ENCODE measurements at regions not wholly inside any gene's neighbourhood (a gene's known extent, or its start where the extent isn't known, plus 50 kb on each side); places are given as distances from the start of the nearest gene placed in this dataset.

DNA sequence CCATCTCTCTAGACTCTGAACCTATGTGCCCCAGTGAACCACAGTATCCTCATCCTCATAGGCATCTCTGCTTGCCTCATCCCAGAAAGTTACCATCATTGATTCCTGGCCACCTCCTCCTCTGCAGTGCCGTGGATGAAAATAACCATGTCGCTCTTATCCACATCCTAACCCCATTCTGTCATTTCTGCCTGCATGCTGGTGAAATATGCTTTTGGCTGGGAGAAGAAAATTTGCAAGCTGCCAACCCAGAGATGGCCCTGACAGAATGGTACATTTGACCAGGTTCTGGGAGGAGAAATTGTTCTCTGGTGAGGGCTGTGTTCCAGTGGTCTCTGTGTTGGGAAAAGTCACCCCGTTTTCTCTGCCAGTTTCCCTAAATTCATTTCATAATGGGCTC, 149.7 kb downstream of the NMUR2 start:
- no peak overlapping the region for H3K27ac Mint-ChIP-seq
- no peak overlapping the region for H3K4me3 Mint-ChIP-seq
- H3K36me3 Mint-ChIP-seq = no peaks in the 10 kb centered on the region
- CTCF ChIA-PET = no interaction called here
- no peak for DNase-seq
- no peaks in the 10 kb centered on the region for H3K9me3 Mint-ChIP-seq
- H3K4me1 Mint-ChIP-seq = no peaks in the 10 kb centered on the region
- no peaks in the 10 kb centered on the region for H3K27me3 Mint-ChIP-seq

DNA sequence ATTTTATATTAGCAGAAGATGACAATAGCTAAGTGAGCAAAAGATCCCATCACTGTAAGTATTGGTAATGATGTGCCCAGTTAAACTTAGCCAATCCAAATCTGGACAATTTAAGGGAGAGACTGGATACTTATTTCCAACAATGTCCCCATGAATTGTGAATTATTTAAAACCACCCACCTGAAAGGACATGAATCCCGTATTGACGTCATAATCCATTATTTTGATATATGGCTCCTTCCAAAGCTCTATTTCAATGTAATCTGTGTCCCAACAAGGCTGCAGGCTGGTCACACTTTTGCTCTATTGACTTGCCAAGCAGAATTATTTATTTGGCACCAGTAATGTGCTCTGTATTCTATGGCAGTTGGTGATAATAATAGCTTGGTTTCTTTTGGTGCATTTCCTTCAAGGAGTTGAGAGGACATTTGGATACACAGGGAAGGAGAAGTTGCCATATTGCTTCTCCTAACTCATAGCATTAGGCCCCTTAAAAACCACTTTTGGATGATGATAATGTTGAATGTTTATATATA, 157.2 kb downstream of the NMUR2 start:
- DNase-seq = no peak
- H3K9me3 Mint-ChIP-seq = no peaks in the 10 kb centered on the region
- CTCF ChIA-PET = no interaction called here
- no peaks in the 10 kb centered on the region for H3K36me3 Mint-ChIP-seq
- no peaks in the 10 kb centered on the region for H3K27me3 Mint-ChIP-seq
- H3K4me3 Mint-ChIP-seq = no peak overlapping the region
- no peaks in the 10 kb centered on the region for H3K4me1 Mint-ChIP-seq
- H3K27ac Mint-ChIP-seq = no peak overlapping the region

DNA sequence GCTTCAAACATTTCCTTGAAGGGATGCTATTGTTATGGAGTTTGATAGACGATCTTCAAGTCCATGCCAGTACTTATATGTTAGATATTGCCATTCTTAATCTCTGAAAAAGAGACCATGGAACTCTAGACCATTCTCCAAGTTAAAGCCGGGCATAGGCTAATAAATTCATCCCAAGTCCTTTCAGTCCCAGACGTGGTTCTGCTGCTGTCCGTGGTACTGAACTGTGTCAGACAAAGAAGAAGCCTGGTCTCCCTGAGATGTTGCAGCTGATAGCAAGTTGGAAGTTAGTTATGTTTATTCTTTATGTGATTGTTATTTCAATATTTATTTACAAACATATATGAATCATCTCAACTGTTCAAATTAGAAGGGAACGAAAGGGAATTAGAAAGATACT, 158.7 kb downstream of the NMUR2 start:
- H3K9me3 Mint-ChIP-seq = no peaks in the 10 kb centered on the region
- no peak overlapping the region for H3K27ac Mint-ChIP-seq
- DNase-seq = peak; percentile 32
- CTCF ChIA-PET = no interaction called here
- no peaks in the 10 kb centered on the region for H3K36me3 Mint-ChIP-seq
- H3K4me1 Mint-ChIP-seq = no peaks in the 10 kb centered on the region
- no peaks in the 10 kb centered on the region for H3K27me3 Mint-ChIP-seq
- H3K4me3 Mint-ChIP-seq = no peak overlapping the region

DNA sequence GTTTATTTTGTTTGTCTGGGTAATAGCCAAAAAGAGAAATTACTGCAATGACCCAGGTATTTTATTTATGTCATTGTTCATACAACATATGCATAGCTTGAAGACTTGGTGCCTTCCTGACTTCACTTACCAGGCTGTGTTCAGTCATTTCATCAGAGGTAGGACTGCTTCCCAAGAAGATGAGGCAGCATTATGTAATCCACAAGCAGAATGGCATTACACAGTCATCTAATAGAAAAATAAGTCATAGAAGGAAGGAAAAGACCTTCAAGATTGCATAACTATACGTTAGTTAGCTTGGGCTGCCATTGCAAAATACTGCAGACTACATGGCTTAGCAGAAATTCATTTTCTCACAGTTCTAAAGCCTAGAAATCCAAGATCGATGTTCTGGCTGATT, 167.5 kb downstream of the NMUR2 start:
- DNase-seq = no peak
- Mint-ChIP-seq H3K27ac (no peak overlapping the region), H3K9me3 (peaks cover 2% of the 10 kb centered on the region), H3K4me3 (no peak overlapping the region), H3K36me3 (no peaks in the 10 kb centered on the region), H3K27me3 (no peaks in the 10 kb centered on the region), H3K4me1 (no peaks in the 10 kb centered on the region)
- CTCF ChIA-PET = no interaction called here

DNA sequence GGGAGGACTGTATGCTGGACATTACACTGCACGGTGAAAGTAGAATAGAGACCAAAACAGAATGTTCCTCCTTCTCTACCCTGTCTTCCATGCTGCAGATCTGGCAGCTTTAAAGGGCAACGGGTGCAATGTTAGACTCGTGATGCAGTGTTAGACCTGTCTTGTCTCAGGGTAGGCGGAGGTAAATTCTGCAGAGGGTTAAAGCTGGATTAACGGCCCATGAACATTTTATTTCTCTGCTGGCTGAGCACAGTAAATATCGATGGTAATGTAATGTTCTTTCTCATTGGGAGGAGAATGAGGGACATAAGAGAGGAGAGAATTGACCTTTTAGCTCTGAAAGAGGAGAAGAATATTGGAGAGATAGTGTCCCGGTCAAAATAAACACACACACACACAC, 178.9 kb downstream of the NMUR2 start:
- CTCF ChIA-PET = no interaction called here
- H3K27ac Mint-ChIP-seq = no peak overlapping the region
- no peaks in the 10 kb centered on the region for H3K36me3 Mint-ChIP-seq
- no peak for DNase-seq
- no peak overlapping the region for H3K4me3 Mint-ChIP-seq
- no peaks in the 10 kb centered on the region for H3K27me3 Mint-ChIP-seq
- H3K9me3 Mint-ChIP-seq = no peaks in the 10 kb centered on the region
- H3K4me1 Mint-ChIP-seq = no peaks in the 10 kb centered on the region

DNA sequence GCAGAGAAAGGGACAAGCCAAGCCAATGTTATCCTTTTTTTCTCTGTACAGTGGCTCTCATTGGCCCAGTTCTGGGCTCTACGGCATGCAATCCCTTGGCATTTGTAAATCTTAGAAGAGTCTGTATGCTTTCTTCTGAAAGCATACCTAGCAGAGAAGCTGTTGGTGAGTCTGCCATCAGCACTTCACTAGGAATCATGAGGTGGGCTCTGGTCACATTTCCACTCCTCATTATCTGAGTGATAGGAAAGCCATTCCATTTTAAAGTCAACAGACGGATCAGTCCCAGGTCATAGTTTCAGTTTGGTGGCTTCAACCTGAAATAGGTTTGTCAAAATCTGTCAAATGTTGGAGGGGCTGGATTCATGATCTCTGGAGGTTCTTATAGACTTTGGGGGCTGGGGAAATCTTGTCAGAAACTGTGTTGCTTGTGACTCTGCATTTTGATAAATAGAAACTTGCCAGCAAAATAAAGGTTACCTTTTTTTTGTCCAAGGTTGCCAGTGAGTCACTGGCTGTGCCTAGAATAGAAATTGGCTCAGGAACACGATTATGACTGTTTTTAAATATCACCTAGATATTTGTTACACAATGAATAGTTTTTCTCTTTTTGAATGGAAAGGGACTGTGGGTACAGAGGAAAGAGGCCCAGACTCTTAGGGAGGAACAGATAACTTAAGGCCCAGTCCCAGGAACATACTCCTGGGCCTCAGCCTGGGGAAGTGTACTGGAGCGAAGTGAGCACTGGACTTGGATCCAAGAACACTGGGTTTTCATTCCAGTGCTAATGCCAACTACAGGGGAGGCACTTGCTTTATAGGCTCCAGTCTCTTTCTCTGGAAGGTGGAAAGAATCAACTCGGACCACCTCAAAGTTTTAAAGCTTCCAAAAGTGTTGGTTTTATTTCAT, 183.1 kb downstream of the NMUR2 start:
- CTCF ChIA-PET = no interaction called here
- Mint-ChIP-seq H3K4me3 (no peak overlapping the region), H3K4me1 (no peaks in the 10 kb centered on the region), H3K27me3 (no peaks in the 10 kb centered on the region), H3K9me3 (no peaks in the 10 kb centered on the region), H3K36me3 (no peaks in the 10 kb centered on the region), H3K27ac (no peak overlapping the region)
- no peak for DNase-seq

DNA sequence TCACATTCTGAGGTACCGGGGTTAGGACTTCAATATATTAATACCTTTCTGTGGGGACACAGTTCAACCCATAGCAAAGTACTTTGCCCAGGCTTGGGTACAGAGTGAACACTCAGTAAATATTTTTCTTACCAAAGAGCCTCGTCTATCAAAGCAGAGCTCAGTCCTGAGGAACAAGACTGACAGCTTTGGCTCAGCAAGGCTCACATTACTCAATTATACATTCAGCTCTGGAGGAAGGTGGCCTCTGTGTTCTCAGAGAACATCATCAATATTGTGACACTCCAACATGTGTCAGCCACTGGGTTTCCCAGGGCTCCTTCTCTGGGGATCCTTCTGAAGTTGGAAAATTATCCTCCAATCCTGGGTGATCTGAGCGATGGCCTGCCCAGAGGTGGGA, 186.4 kb downstream of the NMUR2 start:
- no peaks in the 10 kb centered on the region for H3K36me3 Mint-ChIP-seq

DNA sequence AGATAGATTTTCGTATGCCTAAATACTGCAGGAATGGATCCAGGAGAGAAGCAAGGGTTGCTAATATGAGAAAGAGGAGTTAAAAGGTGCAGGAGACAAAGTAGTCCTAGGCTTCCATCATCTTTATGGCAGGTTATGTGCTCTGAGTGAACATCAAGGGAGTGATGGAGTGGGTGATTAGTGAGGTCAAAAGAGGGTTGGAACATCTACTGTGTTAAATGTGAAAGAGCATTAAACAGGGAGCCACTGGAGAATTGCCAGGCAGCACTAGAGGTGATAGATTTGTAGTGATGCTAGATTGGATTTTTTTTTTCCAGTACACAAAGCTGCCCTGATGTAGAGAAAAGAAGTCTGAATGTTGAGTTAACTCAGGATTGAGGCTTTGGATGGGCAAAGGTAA, 199.3 kb downstream of the NMUR2 start:
- no peaks in the 10 kb centered on the region for H3K9me3 Mint-ChIP-seq
- CTCF ChIA-PET = no interaction called here

More for the DNA sequence above, 186.4 kb downstream of the NMUR2 start:
- Mint-ChIP-seq H3K4me1 (no peaks in the 10 kb centered on the region), H3K4me3 (no peak overlapping the region), H3K9me3 (peaks cover 3% of the 10 kb centered on the region), H3K27me3 (no peaks in the 10 kb centered on the region), H3K27ac (no peak overlapping the region)
- CTCF ChIA-PET = no interaction called here
- DNase-seq = no peak

DNA sequence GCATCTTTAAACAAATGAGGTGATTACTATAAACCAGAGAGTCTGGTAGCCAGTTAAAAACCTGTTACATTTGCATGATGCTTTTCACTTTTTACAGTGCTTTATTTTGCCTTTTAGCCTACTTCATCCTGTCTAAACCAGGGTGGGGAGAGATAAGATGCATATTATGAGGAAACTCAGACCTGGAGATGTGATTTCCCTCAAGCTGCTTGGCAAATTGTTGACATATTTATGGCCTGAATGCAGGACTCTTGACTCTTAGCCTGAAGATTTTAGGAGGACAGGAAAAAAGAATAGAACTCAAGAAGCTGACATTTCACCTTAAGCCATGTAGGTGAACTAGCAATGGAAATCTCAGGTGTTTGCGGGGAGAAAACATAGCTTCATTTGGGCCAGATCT, 202.8 kb downstream of the NMUR2 start:
- Mint-ChIP-seq H3K9me3 (no peaks in the 10 kb centered on the region), H3K27ac (no peak overlapping the region), H3K4me1 (no peaks in the 10 kb centered on the region), H3K36me3 (no peaks in the 10 kb centered on the region), H3K4me3 (no peak overlapping the region), H3K27me3 (no peaks in the 10 kb centered on the region)
- CTCF ChIA-PET = no interaction called here
- DNase-seq = no peak

More for the DNA sequence above, 199.3 kb downstream of the NMUR2 start:
- H3K4me3 Mint-ChIP-seq = no peak overlapping the region
- no peak overlapping the region for H3K27ac Mint-ChIP-seq
- H3K4me1 Mint-ChIP-seq = no peaks in the 10 kb centered on the region
- H3K27me3 Mint-ChIP-seq = no peaks in the 10 kb centered on the region
- DNase-seq = no peak
- no peaks in the 10 kb centered on the region for H3K36me3 Mint-ChIP-seq

DNA sequence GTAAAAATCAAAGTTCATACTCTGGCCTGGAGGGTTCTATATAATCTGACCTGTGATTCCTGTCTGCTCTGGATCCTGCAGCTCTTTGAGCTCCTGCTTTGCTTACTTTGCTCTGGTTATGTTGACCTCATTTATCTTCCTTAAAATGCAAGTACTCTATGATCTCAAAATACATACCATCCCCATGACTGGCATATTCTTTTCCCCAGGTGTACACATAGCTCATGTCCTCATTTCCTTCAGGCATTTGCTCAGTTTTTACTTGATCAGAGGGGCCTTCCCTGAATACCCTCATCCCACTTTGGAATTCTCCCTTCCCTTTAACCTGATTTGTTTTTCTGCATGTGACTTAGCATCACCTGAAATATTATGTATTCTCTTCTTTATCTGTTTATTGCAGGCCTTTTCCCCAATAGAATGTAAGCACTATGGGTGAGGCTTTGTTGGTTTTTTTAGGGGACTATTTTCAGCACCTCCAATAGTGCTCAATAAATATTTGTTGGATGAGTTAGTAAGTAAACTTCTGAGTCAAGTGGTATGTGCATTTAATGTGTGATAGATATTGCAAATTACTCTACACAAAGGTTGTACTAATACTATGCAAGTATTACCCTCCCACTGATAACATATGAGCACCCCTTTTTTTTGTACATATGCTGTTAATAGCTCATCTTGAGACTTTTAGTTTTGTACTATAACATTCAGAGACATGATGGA, 211.5 kb downstream of the NMUR2 start:
- no peak for DNase-seq
- CTCF ChIA-PET = no interaction called here
- no peaks in the 10 kb centered on the region for H3K4me1 Mint-ChIP-seq
- no peaks in the 10 kb centered on the region for H3K27me3 Mint-ChIP-seq
- no peak overlapping the region for H3K4me3 Mint-ChIP-seq
- no peak overlapping the region for H3K27ac Mint-ChIP-seq
- no peaks in the 10 kb centered on the region for H3K36me3 Mint-ChIP-seq
- H3K9me3 Mint-ChIP-seq = peaks cover 5% of the 10 kb centered on the region

DNA sequence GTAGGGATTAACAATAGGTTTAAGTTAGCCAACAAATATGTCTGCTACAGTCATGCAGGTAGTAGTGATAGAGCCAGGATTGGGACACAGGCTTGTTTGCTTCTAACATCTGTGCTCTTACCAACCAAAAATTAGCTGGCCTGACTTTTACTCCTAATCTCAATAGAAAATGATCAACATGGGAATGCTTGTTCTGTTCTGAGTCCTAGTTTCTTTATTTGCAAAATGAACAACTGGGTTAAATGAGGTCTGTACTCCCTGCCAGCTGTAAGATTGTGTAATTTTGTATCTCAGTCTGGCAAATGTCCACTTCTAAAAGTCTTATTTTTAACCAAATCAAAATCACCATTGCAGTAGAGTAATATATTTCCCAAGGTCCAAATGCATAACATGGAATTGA, 216.8 kb downstream of the NMUR2 start:
- no peak for DNase-seq
- Mint-ChIP-seq H3K36me3 (no peaks in the 10 kb centered on the region), H3K9me3 (peaks cover 5% of the 10 kb centered on the region), H3K27ac (no peak overlapping the region), H3K4me1 (no peaks in the 10 kb centered on the region), H3K27me3 (no peaks in the 10 kb centered on the region), H3K4me3 (no peak overlapping the region)
- CTCF ChIA-PET = no interaction called here

DNA sequence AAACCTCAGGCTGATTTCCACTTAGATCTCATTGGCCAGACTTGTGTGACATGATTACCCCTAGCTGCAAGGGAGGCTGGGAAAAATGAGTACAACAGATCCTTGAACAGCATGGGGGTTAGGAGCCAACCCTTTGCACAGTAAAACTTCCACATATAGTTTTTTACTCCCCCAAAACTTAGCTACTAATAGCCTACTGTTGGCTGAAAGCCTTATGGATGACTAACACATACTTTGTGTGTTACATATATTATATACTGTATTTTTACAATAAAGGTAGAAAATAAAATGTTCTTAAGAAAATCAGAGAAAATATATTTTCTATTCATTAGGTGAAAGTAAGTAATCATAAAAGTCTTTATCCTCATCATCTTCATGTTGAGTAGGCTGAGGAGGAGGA, 217.4 kb downstream of the NMUR2 start:
- DNase-seq = no peak
- CTCF ChIA-PET = no interaction called here
- no peak overlapping the region for H3K4me3 Mint-ChIP-seq

DNA sequence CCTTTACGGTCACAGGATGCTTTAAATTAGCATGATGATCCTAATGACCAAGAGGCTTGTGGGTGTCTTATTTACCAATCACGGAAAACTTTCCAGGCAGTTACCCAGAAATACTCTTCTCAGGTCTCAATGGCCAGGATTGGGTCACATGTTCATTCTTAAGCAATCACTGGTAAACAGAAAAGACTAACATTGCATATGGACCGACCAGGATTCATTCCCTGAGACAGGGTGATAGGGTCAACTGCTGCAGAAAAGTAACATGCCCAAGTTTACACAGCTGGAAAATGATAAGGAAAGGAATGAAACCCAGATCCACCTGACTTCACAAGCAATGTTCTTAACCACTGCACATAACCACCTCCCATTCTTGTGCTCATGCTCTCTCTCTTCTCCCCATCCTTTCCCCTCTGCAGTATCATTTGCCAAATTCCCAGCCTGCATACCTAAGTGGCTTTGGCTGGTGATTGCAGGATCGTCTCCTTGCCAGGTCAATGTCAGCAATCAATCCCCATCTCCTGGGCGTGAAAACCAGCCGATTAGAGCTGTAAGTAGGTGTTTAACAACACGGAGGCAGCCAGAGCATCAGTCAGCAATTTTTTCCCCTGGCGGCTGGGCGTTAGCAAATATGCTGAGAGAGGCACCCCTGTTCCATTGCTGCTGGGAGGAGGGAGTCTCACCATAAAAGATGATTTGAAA, 219.4 kb downstream of the NMUR2 start:
- H3K9me3 Mint-ChIP-seq = no peaks in the 10 kb centered on the region
- H3K27me3 Mint-ChIP-seq = no peaks in the 10 kb centered on the region
- CTCF ChIA-PET = no interaction called here
- no peak overlapping the region for H3K27ac Mint-ChIP-seq
- no peak for DNase-seq
- H3K4me1 Mint-ChIP-seq = no peaks in the 10 kb centered on the region
- H3K4me3 Mint-ChIP-seq = no peak overlapping the region
- H3K36me3 Mint-ChIP-seq = no peaks in the 10 kb centered on the region

More for the DNA sequence above, 217.4 kb downstream of the NMUR2 start:
- Mint-ChIP-seq H3K4me1 (no peaks in the 10 kb centered on the region), H3K9me3 (peaks cover 5% of the 10 kb centered on the region), H3K27ac (no peak overlapping the region), H3K27me3 (no peaks in the 10 kb centered on the region), H3K36me3 (no peaks in the 10 kb centered on the region)

DNA sequence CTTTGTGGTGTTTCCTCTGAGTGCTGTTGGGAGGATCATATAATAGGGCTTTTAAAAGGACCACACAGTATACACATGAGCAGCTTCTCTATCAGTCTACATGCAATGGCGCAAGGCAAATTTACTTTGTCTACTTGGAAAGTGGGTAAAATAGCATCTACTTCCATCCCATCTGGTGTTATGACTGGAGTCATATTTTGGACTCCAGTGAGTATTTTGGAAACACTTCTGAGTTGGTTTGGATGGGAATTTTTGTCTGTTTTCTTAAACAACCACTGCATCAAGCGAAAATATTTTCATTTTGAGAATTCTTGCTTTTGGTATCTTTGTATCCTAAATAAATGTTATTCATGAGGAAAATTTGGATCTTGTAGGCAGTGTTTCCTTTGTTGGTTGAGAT, 220.8 kb downstream of the NMUR2 start:
- H3K4me1 Mint-ChIP-seq = no peaks in the 10 kb centered on the region
- CTCF ChIA-PET = no interaction called here

More for the DNA sequence above, 220.8 kb downstream of the NMUR2 start:
- Mint-ChIP-seq H3K27ac (no peak overlapping the region), H3K4me3 (no peak overlapping the region), H3K9me3 (no peaks in the 10 kb centered on the region), H3K36me3 (no peaks in the 10 kb centered on the region), H3K27me3 (no peaks in the 10 kb centered on the region)
- no peak for DNase-seq

Data from activated naive CD4-positive, alpha-beta T cell treated with anti-CD3 and anti-CD28 coated beads, Interleukin-2, amount 10 ng/mL, durations not matched to agents 7 days and 5 days (primary cell).